NCI-H1930 (cell line): ENCODE measurements at regions not wholly inside any gene's neighbourhood (a gene's known extent, or its start where the extent isn't known, plus 50 kb on each side); places are given as distances from the start of the nearest gene placed in this dataset.
"Not testable (repeated sequence)": the region's sequence is repeated elsewhere in the genome, so short reads cannot be mapped to it uniquely, and the experiment has no call there.

Experiments used
- DNase-seq, 2 experiments: peaks; one replicate each; lab custom pipeline; 2025; lab: John Stamatoyannopoulos, UW

- DNase-seq = no peak
Observed at GRCh38 chr6:147973806-147974205, 368.8 kb upstream of the SASH1 start.

GRCh38 chr6:147974376-147974775 is 368.3 kb upstream of the SASH1 start:
- DNase-seq = no peak

- DNase-seq = no peak
Observed at GRCh38 chr6:147977851-147978465, 364.7 kb upstream of the SASH1 start.

- DNase-seq = no peak
Observed at GRCh38 chr6:147979966-147980365, 362.7 kb upstream of the SASH1 start.

GRCh38 chr6:147983581-147984366 is 358.9 kb upstream of the SASH1 start:
- no peak for DNase-seq

GRCh38 chr6:147986846-147987245 is 355.8 kb upstream of the SASH1 start:
- DNase-seq = no peak

- DNase-seq = no peak
Observed at GRCh38 chr6:147990159-147990558, 352.5 kb upstream of the SASH1 start.

GRCh38 chr6:147991961-147992360 is 350.7 kb upstream of the SASH1 start:
- DNase-seq = no peak

GRCh38 chr6:147999001-147999540 is 343.6 kb upstream of the SASH1 start:
- no peak for DNase-seq

GRCh38 chr6:148001844-148002642 is 340.6 kb upstream of the SASH1 start:
- no peak for DNase-seq

GRCh38 chr6:148004651-148005050 is 338.0 kb upstream of the SASH1 start:
- DNase-seq = no peak

- DNase-seq = no peak
Observed at GRCh38 chr6:148005806-148006205, 336.8 kb upstream of the SASH1 start.

GRCh38 chr6:148010516-148010915 is 332.1 kb upstream of the SASH1 start:
- not testable (repeated sequence) for DNase-seq

- no peak for DNase-seq
Observed at GRCh38 chr6:148016013-148016412, 326.6 kb upstream of the SASH1 start.

GRCh38 chr6:148021165-148021564 is 321.5 kb upstream of the SASH1 start:
- no peak for DNase-seq

GRCh38 chr6:148021699-148022098 is 320.9 kb upstream of the SASH1 start:
- no peak for DNase-seq

GRCh38 chr6:148022279-148022678 is 320.4 kb upstream of the SASH1 start:
- not testable (repeated sequence) for DNase-seq

GRCh38 chr6:148027201-148027600 is 315.4 kb upstream of the SASH1 start:
- DNase-seq = no peak

GRCh38 chr6:148035806-148036390 is 306.7 kb upstream of the SASH1 start:
- DNase-seq = no peak

GRCh38 chr6:148037496-148037895 is 305.1 kb upstream of the SASH1 start:
- no peak for DNase-seq

GRCh38 chr6:148041546-148041945 is 301.1 kb upstream of the SASH1 start:
- DNase-seq = no peak

- DNase-seq = no peak
Observed at GRCh38 chr6:148042536-148042935, 300.1 kb upstream of the SASH1 start.
